Middle frontal gyrus (tissue), 1 donor: ENCODE measurements at regions not wholly inside any gene's neighbourhood (a gene's known extent, or its start where the extent isn't known, plus 50 kb on each side); places are given as distances from the start of the nearest gene placed in this dataset.

ENCODE experiments used
- DNase-seq: peaks from one replicate; pipeline ENCODE4 v3.0.0-alpha.2; 2015; ENCODE audit warnings: low spot score; ENCODE audit errors: extremely low spot score

- no peak for DNase-seq
Observed at GRCh38 chr4:57278780-57279179, 168.6 kb upstream of the IGFBP7 start.

- no peak for DNase-seq
Observed at GRCh38 chr4:57274082-57274481, 163.9 kb upstream of the IGFBP7 start.

DNA sequence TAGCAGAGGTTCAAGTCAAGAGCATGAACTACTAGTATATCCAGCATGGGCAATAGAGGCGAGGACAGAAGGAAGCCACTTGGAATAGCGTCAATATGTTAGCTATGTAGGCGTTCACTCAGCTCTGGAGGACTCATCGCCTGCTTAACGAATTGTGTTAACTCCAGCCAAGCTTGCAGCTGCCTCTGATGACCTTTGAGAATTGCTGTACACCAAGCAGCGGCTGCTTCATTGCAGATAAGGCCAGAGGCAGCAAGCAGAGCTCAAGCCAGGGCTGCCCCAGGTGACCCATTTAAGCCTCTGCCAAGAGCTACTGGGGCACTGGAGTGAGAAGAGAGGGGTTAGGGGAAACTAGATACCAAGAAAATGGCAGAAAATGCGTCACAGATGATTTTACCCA, 160.2 kb upstream of the IGFBP7 start:
- DNase-seq, result no peak

GRCh38 chr4:57265831-57266582, 155.8 kb upstream of the IGFBP7 start:
- no peak for DNase-seq

- DNase-seq, result no peak
Observed at GRCh38 chr4:57254754-57255153, 144.6 kb upstream of the IGFBP7 start.

DNA sequence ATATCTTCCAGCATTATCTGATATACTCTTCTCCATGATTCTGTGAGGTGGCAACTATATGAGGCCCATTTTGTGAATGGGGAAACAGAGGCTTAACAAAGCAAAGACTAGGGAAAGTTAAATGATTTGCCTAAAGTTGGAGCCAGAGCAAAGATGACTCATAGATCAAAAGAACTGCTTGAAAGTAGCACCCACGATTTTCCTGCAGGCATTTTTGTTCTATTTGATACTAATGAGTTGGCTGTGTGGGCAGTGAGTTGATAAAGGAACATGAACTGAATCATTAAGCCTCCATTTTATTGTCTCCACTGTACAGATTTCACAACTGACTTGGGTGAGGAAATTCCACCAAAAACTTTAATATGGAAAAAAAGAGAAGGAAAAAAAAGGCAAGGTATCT, 138.9 kb upstream of the IGFBP7 start:
- no peak for DNase-seq

DNA sequence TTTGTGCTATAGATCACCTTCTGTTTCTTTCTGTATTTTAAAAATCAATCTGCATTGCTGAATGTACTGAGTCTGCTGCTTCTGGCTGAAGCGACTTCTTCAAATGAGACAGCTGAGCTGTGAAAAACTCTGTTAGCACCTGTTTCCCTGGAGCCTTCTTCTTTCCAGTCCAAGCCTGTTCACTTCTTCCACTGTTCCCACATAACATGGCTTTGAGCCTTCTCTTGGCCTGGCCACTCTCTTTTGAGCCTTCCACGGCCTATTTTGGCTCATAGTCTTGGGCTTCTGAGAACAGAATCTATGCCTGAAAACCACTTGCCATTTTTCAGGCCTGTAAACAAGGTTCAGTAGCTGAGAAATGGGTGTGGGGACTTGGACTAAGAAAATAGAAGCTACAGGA, 132.9 kb upstream of the IGFBP7 start:
- DNase-seq, result no peak

- DNase-seq, result no peak
Observed at GRCh38 chr4:57234252-57234775, 124.1 kb upstream of the IGFBP7 start.

GRCh38 chr4:57233386-57233785, 123.2 kb upstream of the IGFBP7 start:
- no peak for DNase-seq

GRCh38 chr4:57231781-57232180, 121.6 kb upstream of the IGFBP7 start:
- DNase-seq, result no peak

- no peak for DNase-seq
Observed at GRCh38 chr4:57220734-57221133, 110.5 kb upstream of the IGFBP7 start.

- no peak for DNase-seq
Observed at GRCh38 chr4:57220172-57220571, 110.0 kb upstream of the IGFBP7 start.

- DNase-seq, result no peak
Observed at GRCh38 chr4:57219431-57219830, 109.2 kb upstream of the IGFBP7 start.

- no peak for DNase-seq
Observed at GRCh38 chr4:57214654-57215411, 104.6 kb upstream of the IGFBP7 start.

GRCh38 chr4:57211131-57211530, 100.9 kb upstream of the IGFBP7 start:
- no peak for DNase-seq

DNA sequence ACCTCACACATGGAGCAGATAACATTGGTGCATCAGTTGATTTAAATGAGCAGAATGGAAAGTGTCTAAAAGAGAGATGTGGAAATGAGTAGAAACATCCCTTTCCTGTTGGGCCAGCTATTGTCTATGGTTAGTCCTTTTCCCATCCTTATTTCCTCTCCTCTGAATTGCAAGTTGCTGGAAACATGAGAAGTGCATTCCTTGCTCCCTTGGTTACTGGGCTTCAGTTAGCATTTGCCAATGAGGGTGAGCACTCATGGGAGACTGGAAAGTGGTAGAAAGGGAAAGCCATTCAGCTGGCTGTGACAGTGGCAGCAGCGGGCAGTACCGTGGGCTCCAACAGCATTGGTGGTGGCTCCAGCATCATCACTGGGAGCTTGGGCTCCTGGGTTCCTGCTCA, 96.0 kb upstream of the IGFBP7 start:
- DNase-seq, result no peak

- no peak for DNase-seq
Observed at GRCh38 chr4:57205580-57205979, 95.4 kb upstream of the IGFBP7 start.

DNA sequence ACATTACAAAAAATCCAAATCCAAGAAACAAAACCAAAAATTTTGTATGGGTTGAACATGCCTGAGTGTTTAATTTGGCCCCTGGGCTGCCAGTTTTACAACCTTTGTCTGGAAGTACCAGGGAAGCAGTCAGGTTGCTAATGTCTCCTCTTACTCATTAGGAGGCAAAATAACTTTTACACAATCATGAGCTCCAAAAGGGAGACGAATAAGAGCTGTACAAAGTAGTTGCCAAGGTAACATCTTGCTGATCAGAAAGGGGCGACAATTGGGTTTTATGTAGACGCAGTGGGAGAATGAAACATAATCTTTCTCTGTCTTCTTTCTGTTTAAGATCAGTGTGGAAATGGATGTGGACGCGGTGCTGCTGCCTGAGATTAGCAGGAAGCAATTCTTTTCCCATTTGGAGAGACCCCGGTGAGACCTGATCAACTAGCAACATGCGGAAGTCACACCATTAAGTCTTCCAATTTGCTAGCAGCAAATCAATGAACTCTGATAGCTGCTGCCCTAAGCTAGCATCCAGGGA, 90.7 kb upstream of the IGFBP7 start:
- no peak for DNase-seq

- no peak for DNase-seq
Observed at GRCh38 chr4:57199267-57199666, 89.1 kb upstream of the IGFBP7 start.

DNA sequence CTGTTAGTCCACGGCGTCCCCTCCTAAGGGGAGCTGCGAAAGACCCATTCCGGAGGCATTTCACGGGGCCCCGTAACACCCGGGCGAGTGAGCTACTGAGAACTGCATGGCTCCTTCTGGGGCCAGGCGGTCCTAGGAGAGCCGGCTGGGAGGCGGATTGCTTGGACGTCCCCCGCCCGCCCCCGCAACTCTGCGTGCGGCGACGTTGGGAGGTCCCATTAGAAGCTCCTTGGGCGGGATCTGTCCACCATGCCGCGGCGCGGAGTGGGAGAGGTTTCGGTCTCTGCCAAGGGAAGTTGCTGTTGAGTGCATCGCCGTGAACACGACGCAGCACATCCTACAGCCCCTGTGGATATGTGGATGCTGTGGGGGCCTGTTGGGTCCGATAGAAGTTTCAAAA, 85.4 kb upstream of the IGFBP7 start:
- no peak for DNase-seq

DNA sequence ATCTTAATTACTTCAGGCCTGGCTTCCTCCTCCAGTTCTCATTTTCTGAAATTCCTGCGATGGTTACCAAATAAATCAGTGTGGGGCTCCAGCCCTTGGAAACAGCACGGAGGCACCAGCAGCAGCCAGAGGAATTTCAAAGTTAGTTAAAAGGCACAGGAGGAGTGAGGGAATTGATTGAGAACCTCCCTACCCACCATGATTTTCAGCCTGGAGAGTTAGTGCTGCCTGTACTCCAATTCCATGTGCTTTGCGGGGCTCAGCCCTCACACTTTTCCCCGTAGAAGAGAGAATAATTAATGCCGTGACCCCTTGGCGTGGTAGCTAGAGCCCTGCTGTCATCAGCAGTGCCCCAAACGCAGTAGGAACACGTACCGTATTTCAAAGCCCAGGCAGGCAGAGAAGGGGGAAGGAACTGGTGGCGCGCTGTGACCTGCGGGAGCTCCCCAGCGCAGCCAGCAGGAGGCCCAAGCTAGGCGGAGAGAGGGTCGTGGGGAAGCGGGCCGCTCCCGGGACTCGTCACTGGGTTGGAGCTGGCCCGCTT, 84.0 kb upstream of the IGFBP7 start:
- DNase-seq, result no peak

DNA sequence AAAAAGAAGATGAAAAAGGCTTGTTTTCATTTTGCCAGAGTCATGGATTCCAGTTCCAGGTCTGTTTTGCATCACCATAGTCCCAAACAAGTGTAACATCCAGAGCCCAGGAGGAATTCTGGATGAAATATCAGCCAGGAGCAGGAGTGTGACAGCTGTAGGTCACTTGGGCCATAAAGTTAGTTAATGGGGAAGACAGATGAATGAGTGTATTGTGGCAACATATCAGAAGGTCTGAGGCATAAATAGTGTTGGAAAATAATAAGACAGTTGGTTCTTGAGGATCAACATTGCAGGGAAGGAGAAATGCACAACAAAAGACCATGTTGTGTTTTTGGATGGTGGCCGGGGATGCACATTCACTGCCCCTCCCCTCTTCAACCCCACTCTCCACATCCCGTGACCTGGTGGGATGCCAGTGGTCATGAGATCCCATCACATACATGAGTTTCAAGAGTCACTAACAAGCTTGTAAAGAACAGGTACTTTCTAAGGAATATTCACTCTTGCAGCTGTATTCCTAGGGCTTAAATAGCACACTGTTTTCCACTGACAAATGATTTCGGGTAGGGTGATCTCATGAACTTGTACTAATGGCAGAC, 83.1 kb upstream of the IGFBP7 start:
- no peak for DNase-seq
